ENCODE measurements at regions not wholly inside any gene's neighbourhood (a gene's known extent, or its start where the extent isn't known, plus 50 kb on each side); places are given as distances from the start of the nearest gene placed in this dataset.
A peak's percentile ranks its signal among the peaks of the same experiment; 100 is the strongest.

DNA sequence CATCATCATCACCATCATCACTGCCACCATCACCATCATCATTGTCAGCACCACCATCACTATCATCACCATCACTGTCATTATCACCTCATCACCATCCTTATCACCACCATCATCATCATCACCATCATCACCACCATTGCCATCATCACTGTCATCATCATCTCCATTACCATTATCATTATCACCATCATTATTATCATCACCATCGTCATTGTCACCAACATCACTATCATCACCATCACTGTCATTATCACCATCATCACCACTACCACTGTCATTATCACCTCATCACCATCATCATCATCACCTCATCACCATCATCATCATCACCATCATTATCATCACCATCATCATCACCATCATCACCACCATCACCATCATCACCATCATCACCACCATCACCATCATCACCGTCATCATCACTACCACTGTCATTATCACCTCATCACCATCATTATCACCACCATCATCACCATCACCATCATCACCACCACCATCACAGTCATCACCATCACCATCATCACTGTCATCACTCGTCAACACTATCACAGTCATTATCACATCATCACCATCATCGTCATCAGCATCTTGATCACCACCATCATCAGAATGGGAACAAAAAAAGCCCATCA is 191.1 kb downstream of the TTLL2 start:
- no peak for DNase-seq (ENCODE audit: low read depth)

- no peak for DNase-seq (ENCODE audit: low read depth)
Measured at GRCh38 chr6:167517254-167517916, 192.5 kb downstream of the TTLL2 start.

DNA sequence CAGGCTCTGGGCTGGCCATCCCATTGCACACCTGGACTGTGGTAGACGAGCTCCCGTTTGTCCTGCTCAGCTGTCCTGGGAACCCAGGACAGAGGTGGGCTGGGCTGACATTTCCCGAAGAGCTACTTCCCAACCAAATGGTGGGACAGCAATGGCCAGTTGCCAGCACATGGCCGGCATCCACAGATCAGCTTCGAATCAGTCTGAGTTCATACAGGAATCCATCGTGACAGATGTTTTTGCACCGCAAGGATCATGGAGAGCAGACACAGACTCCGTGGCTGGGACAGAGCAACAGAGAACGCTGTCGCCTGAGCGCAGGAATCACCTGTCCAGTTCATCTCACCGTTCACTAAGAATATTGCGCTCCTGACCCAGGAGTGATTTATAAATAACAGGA is 198.5 kb downstream of the TTLL2 start:
- DNase-seq (ENCODE audit: low read depth), result no peak

DNA sequence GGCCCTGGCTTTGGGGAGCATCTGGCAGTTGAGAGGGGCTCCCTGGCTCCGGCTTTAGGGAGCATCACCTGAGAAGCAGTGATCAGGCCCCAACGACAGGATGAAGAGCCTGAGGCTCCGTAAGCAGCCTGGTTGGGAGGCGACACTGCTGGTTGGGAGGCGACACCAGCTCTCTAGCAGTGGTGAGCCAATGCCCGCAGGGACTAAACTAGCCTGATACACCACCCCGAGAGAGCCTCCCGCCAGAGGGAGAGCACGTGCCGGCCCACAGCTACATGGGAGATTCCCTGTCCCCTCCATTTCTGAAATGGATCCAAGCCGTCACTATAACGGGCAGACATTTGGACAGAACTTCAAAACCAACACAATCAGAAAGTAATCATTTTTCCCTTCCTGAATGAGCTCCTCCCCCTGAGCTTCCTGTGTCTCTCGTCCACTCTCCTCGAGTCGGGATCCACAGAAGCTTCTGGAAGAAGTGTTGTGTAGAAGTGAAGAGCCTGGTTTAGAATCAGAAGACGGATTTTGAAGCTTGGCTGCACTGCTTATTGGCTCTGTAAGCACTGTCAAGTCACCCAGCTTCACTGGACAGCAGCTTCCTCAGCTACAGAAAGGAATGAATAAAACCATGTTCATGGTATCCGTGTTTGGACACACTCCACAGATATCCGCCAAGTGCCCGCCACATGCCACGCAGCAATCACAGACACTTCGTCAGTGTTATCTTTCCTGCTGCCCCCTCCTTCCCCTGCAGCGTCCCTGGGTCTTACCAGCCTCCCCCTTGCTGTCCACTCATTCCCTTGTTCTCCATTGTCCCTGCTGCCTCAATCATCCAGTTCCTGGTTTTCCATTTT is 199.6 kb downstream of the TTLL2 start:
- no peak for DNase-seq (ENCODE audit: low read depth)

DNA sequence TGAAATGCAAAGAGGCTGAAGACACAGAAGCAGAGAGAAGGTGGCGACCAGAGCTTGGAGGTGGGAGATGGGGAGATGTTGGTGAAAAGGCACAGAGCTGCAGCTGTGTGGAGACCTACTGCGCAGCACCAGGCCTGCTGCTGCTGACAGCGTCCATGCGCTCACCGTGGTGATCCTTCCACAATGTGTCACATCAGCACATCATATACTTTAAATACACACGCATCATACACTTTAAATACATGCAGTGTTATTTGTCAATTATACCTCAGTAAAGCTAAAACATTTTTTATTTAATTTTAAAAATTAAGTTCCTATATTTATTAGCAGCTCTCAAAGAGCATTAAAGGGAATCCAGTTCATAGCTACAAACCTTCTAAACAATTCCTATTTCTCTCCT is 200.9 kb downstream of the TTLL2 start:
- no peak for DNase-seq (ENCODE audit: low read depth)

DNA sequence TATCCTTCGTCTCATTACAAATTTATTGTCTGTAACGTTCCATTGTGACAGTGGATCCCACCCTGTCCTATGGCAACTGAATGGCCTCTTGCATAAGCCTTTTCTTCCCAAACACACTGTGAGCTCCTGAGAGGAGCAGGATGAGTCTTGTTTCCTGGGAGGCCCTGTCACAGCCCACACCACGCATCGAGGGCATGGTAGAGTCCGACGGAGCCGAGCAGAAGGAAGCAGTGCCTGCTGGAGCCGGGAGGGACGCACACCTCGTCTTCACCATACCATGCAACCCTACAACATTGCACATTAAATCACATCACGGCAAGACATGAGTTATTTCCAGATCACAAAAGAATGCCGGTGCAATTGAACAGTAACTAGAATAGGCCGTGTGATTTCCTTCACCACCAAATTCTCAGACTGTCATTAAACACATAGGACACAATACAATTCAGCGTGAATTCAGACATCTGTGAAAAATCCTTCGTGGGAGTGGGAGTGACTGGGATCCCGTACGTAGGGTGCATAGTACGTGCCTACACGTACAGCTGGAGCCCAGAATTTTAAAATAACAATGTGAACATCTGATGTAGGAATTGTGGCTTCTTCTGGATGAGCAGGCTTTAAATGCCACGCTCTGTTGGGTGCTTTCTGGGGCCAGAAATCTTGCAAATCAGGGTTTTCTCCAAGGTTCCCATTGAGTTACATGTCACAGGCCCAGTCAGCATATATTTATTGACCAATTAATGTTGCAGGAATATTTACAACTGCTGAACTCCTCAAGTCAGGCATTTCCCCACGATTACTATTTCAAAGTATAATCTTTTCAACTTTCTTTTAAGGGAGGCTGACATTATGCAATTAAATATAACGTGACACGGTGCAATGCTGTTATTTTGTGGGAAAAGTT is 201.8 kb downstream of the TTLL2 start:
- no peak for DNase-seq (ENCODE audit: low read depth)

- DNase-seq (ENCODE audit: low read depth), result no peak
Measured at GRCh38 chr6:167528239-167528638, 203.4 kb downstream of the TTLL2 start.

DNA sequence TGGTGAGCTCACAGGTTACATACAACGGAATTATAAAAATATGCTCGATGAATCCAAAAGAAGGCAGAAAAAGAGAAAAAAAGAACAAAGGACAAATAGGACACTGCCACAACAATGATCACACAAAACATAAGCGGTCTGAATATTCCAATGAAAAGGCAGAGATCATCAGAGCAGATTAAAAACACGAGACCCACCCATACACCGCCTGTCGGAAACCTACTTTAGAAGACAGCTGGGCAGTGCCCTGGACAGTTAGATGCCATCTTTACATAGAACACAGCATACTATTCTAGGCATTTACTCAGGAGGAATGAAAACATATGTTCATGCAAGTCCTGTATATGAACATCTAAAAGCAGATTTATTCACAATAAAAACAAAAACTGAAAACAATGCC is 204.1 kb downstream of the TTLL2 start:
- no peak for DNase-seq (ENCODE audit: low read depth)

DNA sequence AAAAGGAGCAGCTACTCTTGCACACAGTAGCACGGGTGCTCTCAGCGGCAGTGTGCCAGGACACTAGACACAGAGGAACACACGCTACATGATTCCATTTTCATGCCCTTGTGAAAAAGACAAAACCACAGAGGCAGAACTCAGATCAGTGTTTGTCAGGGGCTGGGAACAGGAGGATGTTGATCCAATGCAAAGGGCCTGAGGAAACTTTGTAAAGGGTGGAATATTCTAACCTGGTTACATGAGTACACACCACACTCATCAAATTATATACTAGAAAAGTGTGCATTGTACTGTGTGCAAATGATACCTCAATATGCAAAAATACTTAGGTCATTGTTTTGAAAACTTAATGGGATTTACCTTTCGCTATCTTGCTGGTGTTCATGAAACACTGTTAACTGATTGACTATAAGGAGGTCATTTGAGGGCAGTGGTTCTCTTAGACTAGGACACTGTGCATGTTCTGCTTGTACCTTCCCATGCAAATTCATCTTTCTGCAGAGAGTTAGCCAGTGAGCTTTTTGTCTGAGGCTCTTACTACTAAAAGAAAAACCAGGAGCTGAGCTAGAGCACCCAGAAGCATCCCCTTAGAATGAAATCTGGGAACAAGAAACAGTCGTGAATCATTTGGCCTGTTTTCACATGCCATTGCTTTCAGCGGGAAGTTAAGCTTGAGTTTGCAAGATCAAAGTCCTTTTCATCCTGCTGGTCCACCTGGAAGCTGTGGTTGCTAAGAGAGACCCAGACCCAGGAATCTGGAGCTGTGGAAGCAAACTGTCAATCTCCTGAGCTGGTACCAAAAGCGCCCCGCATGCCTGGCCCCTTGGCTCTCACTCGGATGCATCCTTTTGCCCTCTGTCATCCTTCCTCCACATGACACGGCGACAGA is 204.8 kb downstream of the TTLL2 start:
- no peak for DNase-seq (ENCODE audit: low read depth)

DNA sequence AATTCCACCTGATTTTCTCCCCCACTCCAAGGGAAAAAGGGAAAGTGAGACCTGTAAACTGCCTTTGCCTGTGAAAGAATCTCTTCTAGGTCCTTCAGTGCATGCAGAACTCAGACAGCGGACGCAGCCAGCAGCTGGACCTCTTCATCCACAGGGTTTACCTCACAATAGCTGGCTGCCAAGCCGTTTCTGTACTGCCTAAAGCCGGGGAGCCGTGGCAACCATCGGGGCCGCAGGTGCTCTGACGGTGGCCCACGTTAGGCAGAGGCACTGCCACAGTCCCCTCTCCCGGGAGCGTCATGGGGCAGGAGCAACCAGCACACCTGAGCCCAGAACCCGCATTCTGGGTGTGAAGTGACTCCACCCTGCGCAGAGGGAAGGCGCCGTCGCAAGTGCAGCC is 206.1 kb downstream of the TTLL2 start:
- no peak for DNase-seq (ENCODE audit: low read depth)

DNA sequence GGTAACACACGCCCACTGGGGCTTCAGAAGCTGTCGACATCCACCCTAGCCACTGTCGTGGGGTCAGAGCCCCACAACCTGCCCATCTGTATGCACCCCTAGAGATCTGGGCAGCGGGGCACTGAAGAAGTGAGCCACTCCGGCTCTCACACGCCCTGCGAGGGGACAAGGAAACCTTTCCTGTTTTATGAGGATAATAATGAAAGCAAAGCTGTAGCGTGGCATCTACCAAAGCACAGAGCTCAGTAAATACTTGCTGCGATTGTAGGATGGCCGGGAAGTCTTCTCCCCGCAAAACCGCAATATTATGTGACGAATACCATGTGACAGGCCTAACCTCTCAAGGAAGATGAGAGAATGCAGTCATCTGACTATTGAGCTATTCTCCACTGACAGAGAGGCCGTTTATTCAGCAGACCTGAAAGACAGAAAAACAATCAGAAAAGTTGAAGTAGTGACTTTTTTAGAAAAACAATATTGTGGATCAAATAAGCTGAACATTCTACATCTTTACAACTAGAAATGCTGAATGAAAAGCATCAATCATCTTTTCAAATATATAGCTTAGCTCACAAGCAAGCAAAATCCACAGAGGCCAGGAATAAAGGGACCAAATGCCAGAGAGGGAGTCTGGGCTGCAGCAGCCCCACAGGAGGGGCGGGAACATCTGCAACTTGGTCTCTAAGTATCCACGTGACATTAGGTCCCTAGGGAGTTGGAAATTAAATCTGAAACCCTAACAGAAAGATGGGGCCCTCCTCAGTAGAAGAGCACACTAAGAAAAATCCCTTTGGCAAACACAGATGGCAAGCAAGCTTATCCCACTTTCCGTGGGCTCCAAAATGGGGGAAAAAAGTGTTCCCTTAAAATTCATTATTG is 207.8 kb downstream of the TTLL2 start:
- no peak for DNase-seq (ENCODE audit: low read depth)

GRCh38 chr6:167533851-167534250 is 209.0 kb downstream of the TTLL2 start:
- DNase-seq (ENCODE audit: low read depth), result no peak

- DNase-seq (ENCODE audit: low read depth), result no peak
Measured at GRCh38 chr6:167537816-167538215, 212.9 kb downstream of the TTLL2 start.

DNA sequence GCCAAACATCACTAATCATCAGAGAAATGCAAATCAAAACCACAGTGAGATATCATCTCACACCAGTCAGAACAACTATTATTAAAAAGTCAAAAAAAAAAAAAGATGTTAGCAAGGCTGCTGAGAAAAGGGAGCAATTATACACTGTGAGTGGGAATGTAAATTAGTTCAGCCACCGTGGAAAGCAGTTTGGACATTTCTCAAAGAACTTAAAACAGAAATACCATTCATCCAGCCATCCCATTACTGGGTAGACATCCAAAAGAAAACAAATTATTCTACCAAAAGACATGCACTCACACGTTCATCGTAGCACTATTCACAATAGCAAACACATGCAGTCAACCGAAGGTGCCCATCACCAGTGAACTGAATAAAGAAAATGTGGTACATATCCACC is 213.9 kb downstream of the TTLL2 start:
- DNase-seq (ENCODE audit: low read depth), result no peak

DNA sequence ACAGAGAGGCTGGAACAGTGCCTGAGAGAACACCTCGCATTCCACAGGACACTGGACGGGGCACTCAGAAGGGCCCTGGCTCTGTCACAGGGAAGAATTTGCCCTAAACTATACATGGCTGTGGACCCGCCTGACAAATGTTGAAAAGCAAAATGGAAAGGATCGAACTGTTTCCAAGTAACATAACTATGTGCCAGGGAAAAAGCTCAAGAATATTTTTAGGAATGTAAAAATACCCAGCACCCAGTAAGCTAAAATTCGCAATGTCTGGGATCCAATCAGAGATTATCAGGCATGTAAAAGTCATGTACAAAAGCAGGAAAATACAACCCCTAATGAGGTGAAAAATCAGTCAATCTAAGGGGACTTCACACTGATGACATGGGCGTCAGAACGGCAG is 215.9 kb downstream of the TTLL2 start:
- no peak for DNase-seq (ENCODE audit: low read depth)

DNA sequence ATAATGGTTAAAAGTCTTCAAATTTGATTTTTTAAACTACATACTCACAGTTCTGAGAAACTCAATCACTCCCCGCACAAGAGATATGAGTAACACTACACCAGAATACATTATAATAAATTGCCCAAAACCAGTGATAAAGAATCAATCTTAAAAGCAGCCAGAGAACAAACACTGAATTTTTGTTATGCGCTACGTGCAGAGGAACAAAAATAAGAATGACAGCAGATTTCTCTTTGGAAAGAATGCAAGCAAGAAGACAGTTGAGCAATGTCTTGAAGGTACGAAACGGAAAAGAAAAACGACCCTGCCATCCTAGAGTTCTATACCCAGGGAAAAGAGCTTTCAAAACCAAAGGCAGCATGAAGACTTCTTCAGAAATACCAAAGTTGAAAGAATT is 216.7 kb downstream of the TTLL2 start:
- DNase-seq (ENCODE audit: low read depth), result no peak

GRCh38 chr6:167543602-167544497 is 219.0 kb downstream of the TTLL2 start:
- DNase-seq (ENCODE audit: low read depth), result peak; percentile 56

- no peak for DNase-seq (ENCODE audit: low read depth)
Measured at GRCh38 chr6:167546611-167547327, 221.9 kb downstream of the TTLL2 start.
